GM12873 (cell line): ENCODE measurements at regions not wholly inside any gene's neighbourhood (a gene's known extent, or its start where the extent isn't known, plus 50 kb on each side); places are given as distances from the start of the nearest gene placed in this dataset.

Experiments used
- TF ChIP-seq, protein P1 (sequence below): IDR thresholded peaks from 2 replicates; pipeline ENCODE4 v1.5.1; 2012; ENCODE audit warnings: low read depth, mild to moderate bottlenecking, moderate library complexity, low read length, control low read depth; ENCODE audit not compliant: insufficient read depth; ENCODE audit errors: missing control alignments

DNA sequence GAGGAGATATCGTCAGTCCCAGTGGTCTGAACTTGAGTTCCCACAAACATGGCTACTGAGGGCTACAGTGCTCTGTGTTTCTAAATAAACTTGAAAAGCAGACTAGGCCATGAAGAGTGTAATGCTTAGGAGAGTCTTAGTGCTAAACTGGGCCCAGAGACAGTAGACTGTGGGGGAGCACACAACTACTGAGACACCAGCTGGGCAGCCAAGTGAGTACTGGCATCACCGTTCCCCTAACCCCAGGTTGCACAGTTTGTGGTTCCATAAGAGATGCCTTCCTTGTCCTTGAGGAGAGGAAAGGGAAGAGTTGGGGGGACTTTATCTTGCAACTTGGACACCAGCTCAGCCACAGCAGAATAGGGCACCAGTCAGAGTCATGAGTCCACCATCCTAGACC, 172.1 kb upstream of the DMRTA1 start:
- TF ChIP-seq, protein P1, sequence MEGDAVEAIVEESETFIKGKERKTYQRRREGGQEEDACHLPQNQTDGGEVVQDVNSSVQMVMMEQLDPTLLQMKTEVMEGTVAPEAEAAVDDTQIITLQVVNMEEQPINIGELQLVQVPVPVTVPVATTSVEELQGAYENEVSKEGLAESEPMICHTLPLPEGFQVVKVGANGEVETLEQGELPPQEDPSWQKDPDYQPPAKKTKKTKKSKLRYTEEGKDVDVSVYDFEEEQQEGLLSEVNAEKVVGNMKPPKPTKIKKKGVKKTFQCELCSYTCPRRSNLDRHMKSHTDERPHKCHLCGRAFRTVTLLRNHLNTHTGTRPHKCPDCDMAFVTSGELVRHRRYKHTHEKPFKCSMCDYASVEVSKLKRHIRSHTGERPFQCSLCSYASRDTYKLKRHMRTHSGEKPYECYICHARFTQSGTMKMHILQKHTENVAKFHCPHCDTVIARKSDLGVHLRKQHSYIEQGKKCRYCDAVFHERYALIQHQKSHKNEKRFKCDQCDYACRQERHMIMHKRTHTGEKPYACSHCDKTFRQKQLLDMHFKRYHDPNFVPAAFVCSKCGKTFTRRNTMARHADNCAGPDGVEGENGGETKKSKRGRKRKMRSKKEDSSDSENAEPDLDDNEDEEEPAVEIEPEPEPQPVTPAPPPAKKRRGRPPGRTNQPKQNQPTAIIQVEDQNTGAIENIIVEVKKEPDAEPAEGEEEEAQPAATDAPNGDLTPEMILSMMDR, result no peak

DNA sequence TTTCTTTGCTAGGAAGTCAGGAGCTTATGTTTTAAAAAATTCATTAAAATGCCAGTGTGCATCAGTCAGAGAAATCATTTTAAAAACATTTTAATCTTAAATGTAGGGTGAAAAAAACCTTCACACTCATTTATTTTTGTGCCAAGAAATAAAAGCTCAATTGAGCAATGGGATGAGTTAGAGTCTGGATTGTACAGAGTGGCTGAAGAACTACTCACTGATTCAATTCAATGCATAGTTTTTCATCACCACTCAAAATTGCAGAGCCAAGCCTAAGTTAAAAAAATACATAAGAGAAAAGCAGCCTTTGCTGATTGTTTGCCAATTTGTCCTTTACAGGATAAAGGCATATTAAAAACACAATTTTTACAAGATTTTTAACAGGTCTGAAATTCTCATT, 168.2 kb upstream of the DMRTA1 start:
- TF ChIP-seq, protein P1, result no peak

DNA sequence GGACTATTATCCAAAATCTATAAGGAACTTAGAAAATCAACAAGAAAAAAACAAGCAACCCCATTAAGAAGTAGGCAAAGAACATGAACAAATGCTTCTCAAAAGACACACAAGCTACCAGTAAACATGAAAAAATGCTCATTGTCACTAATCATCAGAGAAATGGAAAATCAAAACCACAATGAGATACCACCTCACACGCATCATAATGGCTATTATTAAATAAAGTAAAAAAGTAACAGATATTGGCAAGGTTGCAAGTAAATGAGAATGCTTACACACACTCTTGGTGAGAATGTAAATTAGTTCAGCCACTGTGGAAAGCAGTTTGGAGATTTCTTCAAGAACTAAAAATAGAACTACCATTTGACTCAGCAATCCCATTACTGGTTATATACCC, 167.0 kb upstream of the DMRTA1 start:
- TF ChIP-seq, protein P1, result no peak

DNA sequence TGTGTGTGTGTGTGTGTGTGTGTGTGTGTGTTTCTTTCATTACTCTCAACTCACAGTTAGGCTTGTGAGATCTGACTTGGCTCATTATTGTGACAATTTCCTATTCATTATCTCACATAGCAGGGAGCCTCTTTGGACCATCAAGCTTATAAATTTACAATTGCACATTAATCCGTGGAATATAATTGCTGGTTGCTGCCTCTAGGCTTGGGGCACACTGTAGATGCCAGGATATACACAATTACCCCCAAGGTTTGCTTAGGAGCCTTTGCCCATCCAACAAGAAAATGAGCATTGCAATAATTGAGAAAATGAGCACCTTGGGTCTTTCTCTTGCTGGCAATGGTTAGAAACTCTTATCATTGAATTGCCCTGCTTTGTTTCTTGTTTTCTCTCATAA, 161.6 kb upstream of the DMRTA1 start:
- TF ChIP-seq, protein P1, result no peak

DNA sequence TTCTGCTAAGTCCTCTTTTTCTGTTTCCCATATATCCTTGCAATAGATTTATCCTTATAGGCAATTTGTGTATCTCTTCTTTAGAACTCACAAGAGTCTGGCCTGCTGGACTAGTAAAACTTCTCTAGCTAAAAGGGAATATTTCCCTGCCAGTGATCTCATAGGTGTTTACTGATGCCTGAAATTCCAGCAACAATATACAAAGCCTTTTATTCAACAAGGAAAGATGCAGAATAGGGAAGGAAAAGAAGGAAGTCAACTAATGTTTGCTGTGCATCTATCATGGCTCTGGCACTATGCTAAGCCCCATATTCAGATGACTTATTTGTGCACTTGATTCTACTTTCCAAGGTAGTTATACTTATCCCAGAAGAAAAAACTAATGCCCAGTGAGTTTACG, 160.0 kb upstream of the DMRTA1 start:
- TF ChIP-seq, protein P1, result no peak

DNA sequence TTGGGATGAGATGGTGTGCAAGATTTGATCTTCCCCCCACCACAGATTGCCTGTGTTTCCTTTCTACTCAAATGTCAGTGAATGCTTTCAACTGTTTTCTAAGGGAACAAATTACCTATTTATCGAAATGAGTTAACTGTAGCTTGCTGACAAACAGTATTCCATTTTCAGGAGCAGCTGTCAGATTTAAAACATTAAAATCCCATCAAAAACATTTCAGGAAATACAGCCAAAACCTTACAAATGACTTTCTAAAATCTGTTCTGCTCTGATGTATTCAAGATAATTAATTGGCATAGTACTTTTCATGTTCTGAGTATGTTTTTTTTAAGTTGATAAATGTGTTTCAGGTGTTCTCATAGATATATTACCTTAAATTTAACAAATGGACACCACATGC, 158.0 kb upstream of the DMRTA1 start:
- TF ChIP-seq, protein P1, result no peak

DNA sequence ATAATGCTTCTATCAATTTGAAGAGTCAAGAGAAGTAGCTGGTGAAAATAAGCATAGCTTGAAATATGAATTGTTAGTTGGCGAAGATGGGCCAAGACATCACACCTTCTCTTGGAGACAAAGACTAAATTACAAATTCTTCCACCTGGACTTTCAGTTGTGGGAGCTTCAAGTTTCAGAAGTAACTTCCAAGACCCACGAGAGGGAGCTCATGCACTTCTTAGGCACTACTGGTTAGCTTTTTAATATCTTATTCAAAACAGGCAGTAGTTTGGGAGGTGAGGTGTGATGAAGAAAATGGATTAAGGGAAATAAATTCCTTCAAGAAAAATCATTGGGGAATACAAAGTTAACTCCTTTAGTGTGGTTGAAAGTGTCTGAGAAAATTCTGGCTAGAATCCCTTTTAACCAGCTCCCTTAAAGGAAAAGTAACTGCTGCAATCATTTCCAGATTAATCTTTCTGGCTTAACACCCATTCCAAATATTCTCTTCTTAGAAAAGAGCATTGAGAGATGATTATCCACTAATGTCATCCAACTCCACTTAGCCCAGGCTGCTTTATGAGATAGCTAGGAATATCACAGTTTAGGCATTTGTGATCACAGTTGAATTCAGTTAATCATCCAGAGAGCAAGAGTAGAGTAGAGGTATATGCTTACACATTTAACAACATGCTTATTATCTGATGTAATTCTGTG, 139.5 kb upstream of the DMRTA1 start:
- TF ChIP-seq, protein P1, result peak; percentile 42
